ENCODE measurements at regions not wholly inside any gene's neighbourhood (a gene's known extent, or its start where the extent isn't known, plus 50 kb on each side); places are given as distances from the start of the nearest gene placed in this dataset.
"Not testable (repeated sequence)": the region's sequence is repeated elsewhere in the genome, so short reads cannot be mapped to it uniquely, and the experiment has no call there.

DNA sequence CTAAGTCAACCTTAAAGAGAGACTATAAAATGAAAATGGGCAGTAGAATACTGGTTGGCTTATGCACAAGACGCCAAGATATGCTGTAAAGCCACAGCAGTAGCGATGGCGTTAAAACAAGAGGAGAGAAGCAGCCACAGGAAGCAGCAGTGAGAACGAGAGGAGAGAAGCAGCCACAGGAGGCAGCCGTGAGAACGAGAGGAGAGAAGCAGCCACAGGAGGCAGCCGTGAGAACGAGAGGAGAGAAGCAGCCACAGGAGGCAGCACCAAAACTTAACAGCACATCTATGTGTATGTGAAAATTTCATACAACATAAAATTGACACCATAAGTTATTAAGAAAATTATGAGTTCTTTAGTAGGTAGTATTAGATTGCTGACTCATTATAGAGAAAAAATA, 2318.6 kb upstream of the ACO1 start:
- H3K4me3 ChIP-seq (ENCODE audit: low read length), result no peak overlapping the region
- TF ChIP-seq, protein P1, sequence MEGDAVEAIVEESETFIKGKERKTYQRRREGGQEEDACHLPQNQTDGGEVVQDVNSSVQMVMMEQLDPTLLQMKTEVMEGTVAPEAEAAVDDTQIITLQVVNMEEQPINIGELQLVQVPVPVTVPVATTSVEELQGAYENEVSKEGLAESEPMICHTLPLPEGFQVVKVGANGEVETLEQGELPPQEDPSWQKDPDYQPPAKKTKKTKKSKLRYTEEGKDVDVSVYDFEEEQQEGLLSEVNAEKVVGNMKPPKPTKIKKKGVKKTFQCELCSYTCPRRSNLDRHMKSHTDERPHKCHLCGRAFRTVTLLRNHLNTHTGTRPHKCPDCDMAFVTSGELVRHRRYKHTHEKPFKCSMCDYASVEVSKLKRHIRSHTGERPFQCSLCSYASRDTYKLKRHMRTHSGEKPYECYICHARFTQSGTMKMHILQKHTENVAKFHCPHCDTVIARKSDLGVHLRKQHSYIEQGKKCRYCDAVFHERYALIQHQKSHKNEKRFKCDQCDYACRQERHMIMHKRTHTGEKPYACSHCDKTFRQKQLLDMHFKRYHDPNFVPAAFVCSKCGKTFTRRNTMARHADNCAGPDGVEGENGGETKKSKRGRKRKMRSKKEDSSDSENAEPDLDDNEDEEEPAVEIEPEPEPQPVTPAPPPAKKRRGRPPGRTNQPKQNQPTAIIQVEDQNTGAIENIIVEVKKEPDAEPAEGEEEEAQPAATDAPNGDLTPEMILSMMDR (conservative IDR thresholded peaks at IDR 0.05; ENCODE audit: low read length), result no peak
- DNase-seq (ENCODE audit: low read depth), result no peak

- not testable (repeated sequence) for DNase-seq (ENCODE audit: low read depth); H3K4me3 ChIP-seq (ENCODE audit: low read length)
Observed at GRCh38 chr9:30069236-30069635, 2315.2 kb upstream of the ACO1 start.

DNA sequence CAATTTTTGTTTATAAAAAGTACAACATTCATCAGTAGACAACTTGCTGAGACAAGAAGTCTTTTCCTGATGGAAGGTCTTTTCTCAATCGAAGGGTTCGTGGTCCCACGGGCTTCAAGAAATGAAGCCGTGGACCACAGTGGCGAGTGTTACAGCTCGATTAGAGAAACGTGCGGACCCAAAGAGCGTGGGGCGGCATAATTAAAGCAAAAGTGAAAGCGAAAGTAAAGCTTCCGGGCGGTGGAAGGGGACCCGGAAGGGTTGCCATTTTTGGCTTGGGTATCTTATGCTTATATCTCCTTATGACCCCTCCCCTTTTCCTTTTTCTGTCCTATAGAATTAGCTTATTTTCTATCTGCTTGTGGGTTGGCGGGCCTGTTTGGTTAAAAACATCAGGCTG, 2309.4 kb upstream of the ACO1 start:
- no peak for DNase-seq (ENCODE audit: low read depth)
- TF ChIP-seq, protein P1 (conservative IDR thresholded peaks at IDR 0.05; ENCODE audit: low read length), result no peak
- H3K4me3 ChIP-seq (ENCODE audit: low read length), result no peak overlapping the region

DNA sequence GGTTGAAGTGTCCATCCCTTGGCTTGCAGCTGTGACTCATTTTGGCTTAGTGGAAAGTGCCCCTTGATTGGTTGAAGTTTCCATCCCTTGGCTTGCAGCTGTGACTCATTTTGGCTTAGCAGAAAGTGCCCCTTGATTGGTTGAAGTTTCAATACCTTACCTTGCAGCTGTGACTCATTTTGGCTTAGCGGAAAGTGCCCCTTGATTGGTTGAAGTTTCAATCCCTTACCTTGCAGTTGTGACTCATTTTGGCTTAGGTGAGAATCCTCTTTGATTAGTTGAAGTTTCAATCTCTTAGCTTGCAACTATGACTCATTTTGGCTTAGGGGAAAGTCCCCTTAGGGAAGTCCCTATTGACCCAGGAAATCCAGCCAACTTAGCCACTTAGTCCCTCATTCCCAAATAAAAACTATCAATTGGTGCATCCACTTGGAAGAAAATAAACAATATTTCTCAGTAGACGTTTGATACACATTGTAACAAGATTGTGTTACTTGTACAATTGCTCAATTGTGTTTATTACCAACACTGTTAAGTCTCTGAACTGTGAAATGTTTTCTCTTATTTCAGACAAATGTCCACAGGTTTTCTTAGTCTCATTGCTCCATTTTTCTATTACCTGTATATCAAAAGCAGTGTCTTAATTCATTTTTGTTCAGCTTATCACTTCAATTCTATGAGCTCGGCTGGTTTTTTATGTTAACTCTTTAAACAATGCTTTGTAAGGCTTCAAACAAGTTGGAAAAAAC, 2308.8 kb upstream of the ACO1 start:
- no peak for DNase-seq (ENCODE audit: low read depth)
- TF ChIP-seq, protein P1 (conservative IDR thresholded peaks at IDR 0.05; ENCODE audit: low read length), result no peak
- no peak overlapping the region for H3K4me3 ChIP-seq (ENCODE audit: low read length)

DNA sequence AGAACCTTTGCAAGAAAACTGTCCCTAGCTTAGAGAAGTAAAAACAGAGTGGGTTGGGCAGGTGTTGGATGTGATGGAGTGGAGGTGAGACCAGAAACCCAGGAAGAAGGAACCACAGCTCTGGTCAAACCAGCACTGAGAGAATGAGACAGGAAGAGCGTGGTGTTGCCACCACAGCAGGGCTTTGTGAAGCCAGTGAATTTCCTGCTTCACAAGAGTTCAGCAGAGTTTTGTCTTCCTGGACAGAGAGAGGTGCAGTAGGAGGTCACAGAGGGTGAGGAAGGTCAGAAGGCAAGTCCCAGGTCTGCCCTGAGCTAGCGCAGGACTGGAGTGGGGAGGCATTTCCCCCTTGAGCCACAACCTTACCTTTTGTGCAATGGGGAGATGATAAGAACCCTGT, 2306.2 kb upstream of the ACO1 start:
- H3K4me3 ChIP-seq (ENCODE audit: low read length), result no peak overlapping the region
- DNase-seq (ENCODE audit: low read depth), result no peak
- TF ChIP-seq, protein P1 (conservative IDR thresholded peaks at IDR 0.05; ENCODE audit: low read length), result no peak

- DNase-seq (ENCODE audit: low read depth), result no peak
- no peak overlapping the region for H3K4me3 ChIP-seq (ENCODE audit: low read length)
- TF ChIP-seq, protein P1 (conservative IDR thresholded peaks at IDR 0.05; ENCODE audit: low read length), result no peak
Observed at GRCh38 chr9:30089428-30089827, 2295.0 kb upstream of the ACO1 start.

DNA sequence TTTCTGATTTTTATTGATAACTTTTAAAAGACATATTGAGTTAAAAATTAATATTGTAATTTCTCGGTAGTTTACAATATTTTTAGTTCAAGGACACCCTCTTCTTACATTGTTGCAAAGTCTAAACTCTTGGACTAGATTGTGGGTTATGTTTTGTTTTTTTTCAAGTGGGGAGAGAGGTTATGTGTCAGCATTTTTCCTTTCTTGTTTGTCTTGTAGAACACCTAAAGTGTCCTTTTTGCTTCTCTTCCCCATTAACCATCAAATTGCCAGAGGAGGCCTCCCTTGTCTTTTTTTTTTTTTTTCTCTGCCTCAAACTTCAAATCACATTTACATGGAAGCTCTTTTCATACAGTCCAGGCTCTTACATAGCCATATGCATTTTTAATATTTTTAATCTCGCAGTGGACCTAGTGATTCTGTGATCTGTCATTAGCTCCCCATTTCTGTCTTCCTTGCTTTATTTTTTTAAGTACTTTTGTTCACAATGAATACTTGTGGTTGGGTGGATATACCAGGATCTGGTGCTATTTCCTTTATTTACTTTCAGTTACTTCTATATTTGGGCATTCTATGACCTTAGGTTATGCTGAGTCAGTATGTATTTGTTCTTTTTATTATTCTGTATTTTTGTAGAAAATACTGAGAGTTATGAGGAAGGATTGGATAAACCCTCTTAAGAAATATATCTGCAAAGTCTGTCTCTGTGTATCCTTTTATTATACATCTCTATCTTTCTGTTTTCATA, 2280.6 kb upstream of the ACO1 start:
- TF ChIP-seq, protein P1 (conservative IDR thresholded peaks at IDR 0.05; ENCODE audit: low read length), result no peak
- DNase-seq (ENCODE audit: low read depth), result no peak
- H3K4me3 ChIP-seq (ENCODE audit: low read length), result no peak overlapping the region

GRCh38 chr9:30107134-30107533, 2277.3 kb upstream of the ACO1 start:
- DNase-seq (ENCODE audit: low read depth); H3K4me3 ChIP-seq (ENCODE audit: low read length): not testable (repeated sequence)

Measured in AG10803 (cell line).